Putamen (tissue), 1 donor: ENCODE measurements at regions not wholly inside any gene's neighbourhood (a gene's known extent, or its start where the extent isn't known, plus 50 kb on each side); places are given as distances from the start of the nearest gene placed in this dataset.

Source experiments
- DNase-seq: peaks from one replicate; pipeline ENCODE4 v3.0.0-alpha.2; 2016; ENCODE audit warnings: low spot score

DNA sequence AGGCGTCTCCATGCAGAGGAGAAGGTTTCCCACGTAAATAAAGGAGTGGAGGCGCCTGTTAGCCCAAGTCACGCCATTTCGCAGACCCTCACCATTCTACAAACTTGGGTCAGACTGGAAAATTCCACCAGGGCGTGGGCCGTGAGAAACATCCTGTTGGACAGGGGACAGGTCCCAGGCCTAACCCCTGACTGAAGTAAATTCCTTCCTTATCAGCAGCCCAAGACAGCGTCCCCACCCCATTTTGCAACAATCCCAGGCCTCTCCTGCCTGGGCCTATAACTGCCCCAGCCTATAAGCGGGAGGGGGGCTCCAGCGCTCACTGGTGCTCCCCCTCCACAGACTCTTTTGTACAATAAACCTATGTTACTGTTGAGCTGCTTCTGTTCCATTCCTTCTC lies 57.3 kb upstream of the CBLN2 start:
- DNase-seq, result no peak
